SK-N-SH (cell line): ENCODE measurements at regions not wholly inside any gene's neighbourhood (a gene's known extent, or its start where the extent isn't known, plus 50 kb on each side); places are given as distances from the start of the nearest gene placed in this dataset.

Experiments used
- CTCF ChIP-seq: fragments of 200-600 bp; sonication (generic); IDR thresholded peaks from 2 replicates; pipeline ENCODE4 v1.6.1; 2017; ENCODE audit warnings: antibody characterized with exemption, mild to moderate bottlenecking, moderate library complexity
- GABPA ChIP-seq: IDR thresholded peaks from 2 replicates; pipeline ENCODE4 v1.4.0; 2012; ENCODE audit warnings: low read depth, mild to moderate bottlenecking
- POLR2AphosphoS5 ChIP-seq: IDR thresholded peaks from 2 replicates; pipeline ENCODE4 v1.6.1; 2012; ENCODE audit warnings: low read depth, low read length
- REST ChIP-seq: IDR thresholded peaks from 2 replicates; pipeline ENCODE4 v1.6.1; 2012; ENCODE audit warnings: mild to moderate bottlenecking, low read depth, low read length, moderate library complexity
- RFX5 ChIP-seq: IDR thresholded peaks from 2 replicates; pipeline ENCODE4 v1.6.1; 2012; ENCODE audit warnings: mild to moderate bottlenecking, improper control_type of control experiment, low read length
- SIN3A ChIP-seq: IDR thresholded peaks from 2 replicates; pipeline ENCODE4 v1.6.1; 2012; ENCODE audit warnings: low read depth, mild to moderate bottlenecking, low read length, moderate library complexity, borderline replicate concordance
- TEAD4 ChIP-seq: IDR thresholded peaks from 2 replicates; pipeline ENCODE4 v1.4.0; 2012; ENCODE audit warnings: mild to moderate bottlenecking, borderline replicate concordance; ENCODE audit not compliant: insufficient read depth

DNA sequence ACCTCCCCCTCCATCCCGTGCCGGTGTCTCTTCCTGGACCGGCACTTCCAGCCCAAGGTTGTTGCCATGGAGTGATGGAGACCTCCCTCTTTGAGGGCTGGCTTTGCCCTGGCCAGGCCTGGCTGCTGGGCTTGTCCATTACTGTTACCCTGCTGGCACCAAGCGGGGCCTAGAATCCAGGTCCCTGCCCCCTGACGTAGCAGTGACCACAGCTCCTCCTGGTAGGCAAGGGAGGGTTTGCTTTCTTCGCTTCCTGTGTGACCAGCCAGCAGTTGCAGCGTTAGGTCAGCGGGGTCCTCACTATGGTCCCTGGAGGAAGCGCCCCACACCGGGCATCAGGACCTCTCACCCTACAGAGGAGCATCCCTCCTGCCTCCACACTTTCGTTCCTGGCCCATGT lies 146.7 kb upstream of the COL5A1 start:
- TF ChIP-seq SIN3A (no peak), REST (no peak), GABPA (no peak), RFX5 (no peak), CTCF (no peak), POLR2AphosphoS5 (no peak), TEAD4 (no peak)
